Hepatocyte (in vitro differentiated cells): ENCODE measurements at regions not wholly inside any gene's neighbourhood (a gene's known extent, or its start where the extent isn't known, plus 50 kb on each side); places are given as distances from the start of the nearest gene placed in this dataset.

Experiments
- CTCF ChIP-seq: fragments of 200-600 bp; sonication (generic); IDR thresholded peaks from 2 replicates; pipeline ENCODE4 v1.5.1; 2016; ENCODE audit warnings: antibody characterized with exemption, mild to moderate bottlenecking; ENCODE audit not compliant: poor library complexity
- EZH2 ChIP-seq: fragments of 200-600 bp; sonication (generic); IDR thresholded peaks from 2 replicates; pipeline ENCODE4 v1.6.1; 2016; ENCODE audit warnings: antibody characterized with exemption, mild to moderate bottlenecking, borderline replicate concordance
- EZH2phosphoT487 ChIP-seq: fragments of 200-600 bp; sonication (generic); IDR thresholded peaks from one replicate; pipeline ENCODE4 v1.6.1; 2018; ENCODE audit warnings: antibody characterized with exemption, mild to moderate bottlenecking, low read depth, moderate library complexity; ENCODE audit not compliant: unreplicated experiment, severe bottlenecking

GRCh38 chr2:160751021-160751420, 257.4 kb upstream of the RBMS1 start:
- TF ChIP-seq CTCF, result no peak
- TF ChIP-seq EZH2phosphoT487, result no peak
- TF ChIP-seq EZH2, result no peak
